ENCODE measurements at regions not wholly inside any gene's neighbourhood (a gene's known extent, or its start where the extent isn't known, plus 50 kb on each side); places are given as distances from the start of the nearest gene placed in this dataset.

- no peaks in the 10 kb centered on the region for H3K27me3 ChIP-seq (ENCODE audit: control insufficient read depth in 4 of 4, insufficient read depth in 4 of 4, low read length in 3 of 4)
- H3K4me1 ChIP-seq (ENCODE audit: control insufficient read depth in 4 of 4, insufficient read depth in 4 of 4, low read length in 3 of 4): no peaks in the 10 kb centered on the region
- no peaks in the 10 kb centered on the region for H3K9me3 ChIP-seq (ENCODE audit: control insufficient read depth in 4 of 4, low read length in 3 of 4)
- TF ChIP-seq CTCF (IDR thresholded peaks at IDR 0.05; ENCODE audit: low read depth, low read length, missing input control) (no peak), MAX (IDR thresholded peaks at IDR 0.05) (no peak), TAF1 (conservative IDR thresholded peaks at IDR 0.05) (no peak), ATF3 (IDR thresholded peaks at IDR 0.05) (no peak), HNF4G (IDR thresholded peaks at IDR 0.05) (no peak), FOXA2 (IDR thresholded peaks at IDR 0.05) (no peak), SP1 (IDR thresholded peaks at IDR 0.05) (no peak), RAD21 (IDR thresholded peaks at IDR 0.05) (no peak), REST (IDR thresholded peaks at IDR 0.05) (no peak), HNF4A (conservative IDR thresholded peaks at IDR 0.05) (no peak), JUND (IDR thresholded peaks at IDR 0.05) (no peak), NR2F2 (IDR thresholded peaks at IDR 0.05) (no peak), YY1 (IDR thresholded peaks at IDR 0.05) (no peak)
- no peak for DNase-seq (ENCODE audit: low spot score)
- 91% methylated on average over 5 of the region's 5 CpGs for WGBS
- no peak overlapping the region for H3K9ac ChIP-seq (ENCODE audit: low read depth in 1 of 2, low read length in 2 of 2)
- H3K4me3 ChIP-seq (ENCODE audit: low read depth in 1 of 3, low read length in 3 of 3): no peak overlapping the region
- H3K36me3 ChIP-seq (ENCODE audit: control insufficient read depth in 4 of 4, insufficient read depth in 3 of 4, low read depth in 1 of 4, low read length in 3 of 4): no peaks in the 10 kb centered on the region
- H3K27ac ChIP-seq (ENCODE audit: low read depth in 1 of 2, low read length in 2 of 2): no peak overlapping the region
These were observed 233.1 kb downstream of the BCAS1 start for GRCh38 chr20:53837126-53837826.

GRCh38 chr20:53834749-53835148 is 235.6 kb downstream of the BCAS1 start:
- DNase-seq (ENCODE audit: low spot score): no peak
- Histone ChIP-seq H3K9ac (ENCODE audit: low read depth in 1 of 2, low read length in 2 of 2) (no peak overlapping the region), H3K4me1 (ENCODE audit: control insufficient read depth in 4 of 4, insufficient read depth in 4 of 4, low read length in 3 of 4) (peaks cover 0 to 10% (median 5%) of the 10 kb centered on the region in 4 donors), H3K4me3 (ENCODE audit: low read depth in 1 of 3, low read length in 3 of 3) (no peak overlapping the region), H3K27ac (ENCODE audit: low read depth in 1 of 2, low read length in 2 of 2) (no peak overlapping the region), H3K27me3 (ENCODE audit: control insufficient read depth in 4 of 4, insufficient read depth in 4 of 4, low read length in 3 of 4) (no peaks in the 10 kb centered on the region), H3K9me3 (ENCODE audit: control insufficient read depth in 4 of 4, low read length in 3 of 4) (no peaks in the 10 kb centered on the region), H3K36me3 (ENCODE audit: control insufficient read depth in 4 of 4, insufficient read depth in 3 of 4, low read depth in 1 of 4, low read length in 3 of 4) (no peaks in the 10 kb centered on the region)
- TF ChIP-seq ZBTB33 (IDR thresholded peaks at IDR 0.05) (no peak), RXRA (IDR thresholded peaks at IDR 0.05) (no peak), TAF1 (conservative IDR thresholded peaks at IDR 0.05) (no peak), SP1 (IDR thresholded peaks at IDR 0.05) (no peak)
- WGBS: 95% methylated on average over 8 of the region's 8 CpGs

Measured in liver (tissue), 8 donors.